Adrenal gland (tissue), 5 donors: ENCODE measurements at regions not wholly inside any gene's neighbourhood (a gene's known extent, or its start where the extent isn't known, plus 50 kb on each side); places are given as distances from the start of the nearest gene placed in this dataset.

ENCODE experiments used
- POLR2A ChIP-seq, 2 donors: fragments of 450-650 bp; IDR thresholded peaks; one replicate each; pipeline ENCODE4 v1.6.1; 2017; ENCODE audit warnings: antibody characterized with exemption in 2 of 2, mild to moderate bottlenecking in 2 of 2, moderate library complexity in 1 of 2
- TF ChIP-seq, protein P1 (sequence below), 6 experiments: fragments of 450-650 bp in 4 of 6; fragments of 200-600 bp in 2 of 6; sonication (generic) in 1 of 6; IDR thresholded peaks; 1 replicate in 5 of 6; 2 replicates in 1 of 6; pipeline versions ENCODE4 v1.5.1 to v1.8.0; 2016 to 2021; ENCODE audit warnings: antibody characterized with exemption in 6 of 6, mild to moderate bottlenecking in 2 of 6, moderate library complexity in 1 of 6
- donor health status: DM: no; HTN: no; CAD: no.

DNA sequence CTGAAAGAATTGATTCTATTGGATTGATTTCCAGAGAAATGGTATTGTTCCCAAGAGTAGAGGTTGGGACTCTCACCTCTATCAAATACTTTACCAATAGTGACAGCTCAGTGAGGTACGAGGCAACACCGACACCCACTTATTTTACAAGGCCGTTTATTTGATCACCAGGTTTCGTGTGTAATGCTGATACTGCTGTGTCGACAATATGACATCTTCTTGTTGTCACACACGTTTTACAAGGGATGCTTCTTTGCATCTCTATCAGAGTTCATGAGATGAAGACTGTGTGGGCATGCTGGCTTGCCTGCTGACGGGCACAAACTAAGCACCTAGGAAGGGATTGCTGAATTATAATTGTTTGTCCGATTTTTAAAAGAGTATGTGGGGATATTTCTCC lies 217.8 kb upstream of the EGLN3 start:
- no peak for TF ChIP-seq POLR2A (IDR thresholded peaks at IDR 0.05)
- TF ChIP-seq, protein P1, sequence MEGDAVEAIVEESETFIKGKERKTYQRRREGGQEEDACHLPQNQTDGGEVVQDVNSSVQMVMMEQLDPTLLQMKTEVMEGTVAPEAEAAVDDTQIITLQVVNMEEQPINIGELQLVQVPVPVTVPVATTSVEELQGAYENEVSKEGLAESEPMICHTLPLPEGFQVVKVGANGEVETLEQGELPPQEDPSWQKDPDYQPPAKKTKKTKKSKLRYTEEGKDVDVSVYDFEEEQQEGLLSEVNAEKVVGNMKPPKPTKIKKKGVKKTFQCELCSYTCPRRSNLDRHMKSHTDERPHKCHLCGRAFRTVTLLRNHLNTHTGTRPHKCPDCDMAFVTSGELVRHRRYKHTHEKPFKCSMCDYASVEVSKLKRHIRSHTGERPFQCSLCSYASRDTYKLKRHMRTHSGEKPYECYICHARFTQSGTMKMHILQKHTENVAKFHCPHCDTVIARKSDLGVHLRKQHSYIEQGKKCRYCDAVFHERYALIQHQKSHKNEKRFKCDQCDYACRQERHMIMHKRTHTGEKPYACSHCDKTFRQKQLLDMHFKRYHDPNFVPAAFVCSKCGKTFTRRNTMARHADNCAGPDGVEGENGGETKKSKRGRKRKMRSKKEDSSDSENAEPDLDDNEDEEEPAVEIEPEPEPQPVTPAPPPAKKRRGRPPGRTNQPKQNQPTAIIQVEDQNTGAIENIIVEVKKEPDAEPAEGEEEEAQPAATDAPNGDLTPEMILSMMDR (IDR thresholded peaks at IDR 0.05): no peak
